ACC112 (cell line): ENCODE measurements at regions not wholly inside any gene's neighbourhood (a gene's known extent, or its start where the extent isn't known, plus 50 kb on each side); places are given as distances from the start of the nearest gene placed in this dataset.
"Not testable (repeated sequence)": the region's sequence is repeated elsewhere in the genome, so short reads cannot be mapped to it uniquely, and the experiment has no call there.

Source experiments
- H2AFZ ChIP-seq: fragments of 200-600 bp; sonication (generic); one replicate; pipeline ENCODE4 v1.6.0; 2017; ENCODE audit warnings: antibody characterized with exemption, low read length; ENCODE audit not compliant: unreplicated experiment
- H3K27ac ChIP-seq: fragments of 200-600 bp; sonication (generic); 2 replicates; pipeline ENCODE4 v1.5.1; 2014; ENCODE audit warnings: low read depth, mild to moderate bottlenecking, antibody characterized with exemption, low read length, moderate library complexity
- H3K27me3 ChIP-seq: fragments of 200-600 bp; sonication (generic); 2 replicates; pipeline ENCODE4 v1.6.1; 2014; ENCODE audit warnings: mild to moderate bottlenecking, antibody characterized with exemption, low read length, moderate library complexity, mixed read lengths; ENCODE audit not compliant: insufficient read depth
- H3K36me3 ChIP-seq: fragments of 200-600 bp; sonication (generic); 2 replicates; pipeline ENCODE4 v1.6.1; 2016; ENCODE audit warnings: mild to moderate bottlenecking, antibody characterized with exemption, low read length, moderate library complexity, mixed read lengths; ENCODE audit not compliant: insufficient read depth
- H3K4me1 ChIP-seq: fragments of 200-600 bp; sonication (generic); one replicate; pipeline ENCODE4 v1.6.1; 2016; ENCODE audit warnings: low read length, mixed read lengths; ENCODE audit not compliant: insufficient read depth, unreplicated experiment, control insufficient read depth
- H3K4me3 ChIP-seq: fragments of 200-600 bp; sonication (generic); 2 replicates; pipeline ENCODE4 v1.5.1; 2014; ENCODE audit warnings: mild to moderate bottlenecking, low read depth, low read length
- H3K79me2 ChIP-seq: fragments of 200-600 bp; sonication (generic); one replicate; pipeline ENCODE4 v1.6.0; 2016; ENCODE audit warnings: low read length; ENCODE audit not compliant: control insufficient read depth, unreplicated experiment, insufficient read depth

- H3K36me3 ChIP-seq, H3K4me1 ChIP-seq, H3K79me2 ChIP-seq, H3K27me3 ChIP-seq, H3K4me3 ChIP-seq, H3K27ac ChIP-seq, H2AFZ ChIP-seq: not testable (repeated sequence)
Observed at GRCh38 chr12:76292891-76293290, 55.3 kb downstream of the BBS10 start.

DNA sequence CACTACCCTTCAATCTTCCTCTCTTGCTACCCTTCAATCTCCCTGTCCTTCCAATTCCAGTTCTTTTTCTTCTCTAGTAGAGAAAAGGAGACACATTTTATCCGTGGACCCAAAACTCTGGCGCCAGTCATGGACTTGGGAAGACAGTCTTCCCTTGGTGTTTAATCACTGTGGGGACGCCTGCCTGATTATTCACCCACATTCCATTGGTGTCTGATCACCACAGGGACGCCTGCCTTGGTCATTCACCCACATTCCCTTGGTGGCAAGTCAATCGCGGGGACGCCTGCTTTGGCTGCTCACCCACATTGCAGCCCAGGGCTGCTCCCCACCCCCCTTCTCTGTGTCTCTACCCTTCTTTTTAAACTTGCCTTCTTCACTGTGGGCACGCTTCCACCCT lies 55.9 kb downstream of the BBS10 start:
- not testable (repeated sequence) for H3K27me3 ChIP-seq, H3K36me3 ChIP-seq, H3K79me2 ChIP-seq, H3K27ac ChIP-seq, H2AFZ ChIP-seq, H3K4me1 ChIP-seq, H3K4me3 ChIP-seq

GRCh38 chr12:76290963-76291859 lies 57.0 kb downstream of the BBS10 start:
- Histone ChIP-seq H3K36me3 (no peaks in the 10 kb centered on the region), H3K27me3 (no peaks in the 10 kb centered on the region), H2AFZ (no peak overlapping the region), H3K4me1 (peaks cover 11% of the 10 kb centered on the region), H3K4me3 (no peak overlapping the region), H3K79me2 (no peaks in the 10 kb centered on the region), H3K27ac (no peak overlapping the region)

- Histone ChIP-seq H3K27me3 (no peaks in the 10 kb centered on the region), H2AFZ (no peak overlapping the region), H3K79me2 (no peaks in the 10 kb centered on the region), H3K36me3 (no peaks in the 10 kb centered on the region; the same call in 1 of the 2 replicates), H3K4me1 (peaks cover 30% of the 10 kb centered on the region), H3K27ac (no peak overlapping the region), H3K4me3 (no peak overlapping the region)
Observed at GRCh38 chr12:76288218-76288617, 60.0 kb downstream of the BBS10 start.

GRCh38 chr12:76284816-76285750 lies 63.1 kb downstream of the BBS10 start:
- Histone ChIP-seq H2AFZ (no peak overlapping the region), H3K4me3 (no peak overlapping the region), H3K36me3 (no peaks in the 10 kb centered on the region; the same call in 1 of the 2 replicates), H3K27ac (no peak overlapping the region), H3K79me2 (no peaks in the 10 kb centered on the region), H3K27me3 (no peaks in the 10 kb centered on the region), H3K4me1 (peaks cover 20% of the 10 kb centered on the region)

DNA sequence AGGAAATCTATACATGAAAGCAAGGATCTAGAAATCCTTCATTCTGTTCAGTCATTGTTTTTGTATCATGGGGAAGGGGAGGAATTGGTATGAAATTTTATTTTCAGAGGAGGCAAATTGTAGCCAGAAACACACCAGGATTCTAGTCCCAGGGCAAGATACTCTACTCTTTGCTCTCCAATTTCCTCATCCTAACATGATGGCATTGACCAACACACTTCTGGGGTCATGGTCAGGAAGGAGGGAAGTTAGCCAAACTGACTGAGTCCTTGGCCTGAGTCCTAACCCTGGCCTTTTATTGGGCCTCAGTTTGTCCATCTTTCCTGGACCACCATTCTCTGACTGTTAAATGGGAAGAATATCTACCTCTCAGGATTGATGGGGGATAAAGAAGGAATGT lies 65.5 kb downstream of the BBS10 start:
- Histone ChIP-seq H3K36me3 (no peaks in the 10 kb centered on the region; the same call in none of the 2 replicates), H3K79me2 (no peaks in the 10 kb centered on the region), H3K4me1 (peaks cover 33% of the 10 kb centered on the region)

DNA sequence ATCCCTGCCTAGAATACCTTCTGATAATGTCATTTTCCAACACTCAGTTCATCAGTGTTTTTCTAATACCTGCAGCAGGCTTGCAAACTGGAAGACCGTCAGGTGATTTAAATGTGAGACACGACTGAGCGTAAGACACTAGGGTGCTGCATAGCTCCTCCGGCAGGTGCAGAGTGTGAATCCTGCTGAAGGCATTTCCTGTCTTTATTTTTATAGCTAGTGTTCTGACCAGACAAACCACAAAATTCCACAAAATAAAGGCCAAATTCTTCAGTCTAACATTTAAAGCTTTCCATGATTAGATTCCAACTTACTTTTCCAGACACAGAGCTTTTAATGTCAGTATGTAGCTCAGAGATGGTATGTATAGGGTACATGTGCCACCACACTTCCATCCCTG lies 70.7 kb downstream of the BBS10 start:
- Histone ChIP-seq H3K27ac (no peak overlapping the region), H3K4me1 (peaks cover 49% of the 10 kb centered on the region), H3K79me2 (peaks cover 10% of the 10 kb centered on the region), H2AFZ (no peak overlapping the region), H3K36me3 (peaks cover 6% of the 10 kb centered on the region; the same call in 1 of the 2 replicates), H3K27me3 (no peaks in the 10 kb centered on the region), H3K4me3 (no peak overlapping the region)

More for the DNA sequence above, 65.5 kb downstream of the BBS10 start:
- no peak overlapping the region for H2AFZ ChIP-seq
- H3K27ac ChIP-seq, result no peak overlapping the region
- H3K4me3 ChIP-seq, result no peak overlapping the region
- H3K27me3 ChIP-seq, result no peaks in the 10 kb centered on the region

DNA sequence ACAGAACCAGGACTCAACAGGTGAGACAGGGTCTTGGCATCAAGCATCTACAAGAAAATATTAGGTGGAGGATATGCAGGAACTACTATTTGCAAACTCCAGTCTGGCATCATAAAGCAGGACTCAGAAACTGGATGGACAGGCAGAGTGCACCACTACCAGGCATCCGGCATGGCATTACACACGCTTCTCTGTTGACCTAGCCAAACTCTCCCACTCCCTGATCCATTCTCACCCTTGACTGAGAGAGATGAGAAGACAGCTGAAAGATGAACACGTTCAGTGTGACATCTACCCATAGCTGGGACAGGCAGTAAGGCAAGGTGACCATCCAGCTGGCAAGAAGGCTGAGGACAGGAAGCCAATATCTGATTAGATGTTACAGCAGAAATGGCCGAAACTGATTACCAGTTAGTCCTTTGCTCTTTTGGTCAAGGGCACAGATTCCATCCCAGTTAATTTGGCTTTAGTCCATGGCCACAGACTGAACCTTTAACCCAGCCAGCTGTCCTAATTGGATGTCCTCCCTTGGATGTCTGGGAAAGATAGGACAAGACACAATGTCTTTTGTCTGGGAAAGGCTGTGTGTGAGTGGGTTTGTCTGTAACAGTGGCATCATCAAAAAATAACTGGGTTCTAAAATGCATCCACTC lies 71.6 kb downstream of the BBS10 start:
- Histone ChIP-seq H3K79me2 (peaks cover 18% of the 10 kb centered on the region), H2AFZ (no peak overlapping the region), H3K27ac (no peak overlapping the region), H3K4me3 (no peak overlapping the region), H3K36me3 (peaks cover 6% of the 10 kb centered on the region; the same call in 1 of the 2 replicates), H3K27me3 (no peaks in the 10 kb centered on the region), H3K4me1 (peaks cover 49% of the 10 kb centered on the region)

GRCh38 chr12:76275511-76276093 lies 72.6 kb downstream of the BBS10 start:
- H3K4me1 ChIP-seq, result peaks cover 52% of the 10 kb centered on the region
- peaks cover 23% of the 10 kb centered on the region for H3K79me2 ChIP-seq
- peak overlapping the region; percentile 32 for H2AFZ ChIP-seq
- no peak overlapping the region; the same call in 1 of the 2 replicates for H3K4me3 ChIP-seq
- no peaks in the 10 kb centered on the region for H3K27me3 ChIP-seq
- H3K27ac ChIP-seq, result peak overlapping the region; percentile 54
- H3K36me3 ChIP-seq, result peaks cover 6% of the 10 kb centered on the region; the same call in 1 of the 2 replicates
